ENCODE measurements at regions not wholly inside any gene's neighbourhood (a gene's known extent, or its start where the extent isn't known, plus 50 kb on each side); places are given as distances from the start of the nearest gene placed in this dataset.

GRCh38 chr3:164673738-164674137, 404.6 kb downstream of the SI start:
- TF ChIP-seq GATA2 (IDR thresholded peaks at IDR 0.05; ENCODE audit: low read depth, low read length) (no peak), GATA3 (IDR thresholded peaks at IDR 0.05; ENCODE audit: low read depth, low read length) (no peak)

All from SH-SY5Y (cell line).